DOHH2 (cell line): ENCODE measurements at regions not wholly inside any gene's neighbourhood (a gene's known extent, or its start where the extent isn't known, plus 50 kb on each side); places are given as distances from the start of the nearest gene placed in this dataset.

Experiments
- H3F3A ChIP-seq: fragments of 200-600 bp; sonication (generic), shearing (Covaris generic); 2 replicates; pipeline ENCODE4 v1.6.0; 2016; ENCODE audit warnings: antibody characterized with exemption, mild to moderate bottlenecking; ENCODE audit not compliant: control insufficient read depth, insufficient read depth
- H3K27ac ChIP-seq: fragments of 200-600 bp; sonication (generic); 2 replicates; pipeline ENCODE4 v1.5.1; 2014; ENCODE audit warnings: low read depth, mild to moderate bottlenecking, low read length, moderate library complexity
- H3K27me3 ChIP-seq: fragments of 200-600 bp; sonication (generic); 2 replicates; pipeline ENCODE4 v1.6.1; 2014; ENCODE audit warnings: mild to moderate bottlenecking, low read length, mixed read lengths; ENCODE audit not compliant: control insufficient read depth
- H3K36me3 ChIP-seq: fragments of 200-600 bp; sonication (generic); 2 replicates; pipeline ENCODE4 v1.6.1; 2014; ENCODE audit warnings: mild to moderate bottlenecking, low read length, moderate library complexity, mixed read lengths; ENCODE audit not compliant: control insufficient read depth
- H3K4me1 ChIP-seq: fragments of 200-600 bp; sonication (generic); 2 replicates; pipeline ENCODE4 v1.6.1; 2014; ENCODE audit warnings: mild to moderate bottlenecking, low read length, mixed read lengths; ENCODE audit not compliant: control insufficient read depth
- H3K4me2 ChIP-seq: fragments of 200-600 bp; sonication (generic); 2 replicates; pipeline ENCODE4 v1.6.0; 2014; ENCODE audit warnings: mild to moderate bottlenecking, low read length, moderate library complexity
- H3K4me3 ChIP-seq: fragments of 200-600 bp; sonication (generic); 2 replicates; pipeline ENCODE4 v1.5.1; 2014; ENCODE audit warnings: mild to moderate bottlenecking, low read length, mixed read lengths
- H3K79me2 ChIP-seq: fragments of 200-600 bp; sonication (generic); 2 replicates; pipeline ENCODE4 v1.6.1; 2014; ENCODE audit warnings: mild to moderate bottlenecking, low read length, mixed read lengths; ENCODE audit not compliant: control insufficient read depth
- H3K9me2 ChIP-seq: fragments of 200-600 bp; sonication (generic); replicated peaks from 2 replicates; pipeline ENCODE4 v1.6.1; 2014; ENCODE audit warnings: mild to moderate bottlenecking, low read length, mixed read lengths; ENCODE audit not compliant: control insufficient read depth
- H3K9me3 ChIP-seq: fragments of 200-600 bp; sonication (generic); 2 replicates; pipeline ENCODE4 v1.6.1; 2014; ENCODE audit warnings: antibody characterized with exemption, low read length, mixed read lengths; ENCODE audit not compliant: control insufficient read depth, insufficient read depth
- H4K20me1 ChIP-seq: fragments of 200-600 bp; sonication (generic); 2 replicates; pipeline ENCODE4 v1.6.0; 2014; ENCODE audit warnings: low read depth, mild to moderate bottlenecking, antibody characterized with exemption, low read length, moderate library complexity; ENCODE audit not compliant: control insufficient read depth, insufficient read depth
- EZH2phosphoT487 ChIP-seq: fragments of 200-600 bp; sonication (generic); IDR thresholded peaks from 2 replicates; pipeline ENCODE4 v1.6.1; 2017; ENCODE audit warnings: borderline replicate concordance, mild to moderate bottlenecking, antibody characterized with exemption, low read length, moderate library complexity, mixed read lengths
- TF ChIP-seq, protein P1 (sequence below): fragments of 200-600 bp; sonication (generic); IDR thresholded peaks from one replicate; pipeline ENCODE4 v1.5.1; 2014; ENCODE audit warnings: antibody characterized with exemption, mild to moderate bottlenecking, low read depth, low read length; ENCODE audit not compliant: poor library complexity, severe bottlenecking

DNA sequence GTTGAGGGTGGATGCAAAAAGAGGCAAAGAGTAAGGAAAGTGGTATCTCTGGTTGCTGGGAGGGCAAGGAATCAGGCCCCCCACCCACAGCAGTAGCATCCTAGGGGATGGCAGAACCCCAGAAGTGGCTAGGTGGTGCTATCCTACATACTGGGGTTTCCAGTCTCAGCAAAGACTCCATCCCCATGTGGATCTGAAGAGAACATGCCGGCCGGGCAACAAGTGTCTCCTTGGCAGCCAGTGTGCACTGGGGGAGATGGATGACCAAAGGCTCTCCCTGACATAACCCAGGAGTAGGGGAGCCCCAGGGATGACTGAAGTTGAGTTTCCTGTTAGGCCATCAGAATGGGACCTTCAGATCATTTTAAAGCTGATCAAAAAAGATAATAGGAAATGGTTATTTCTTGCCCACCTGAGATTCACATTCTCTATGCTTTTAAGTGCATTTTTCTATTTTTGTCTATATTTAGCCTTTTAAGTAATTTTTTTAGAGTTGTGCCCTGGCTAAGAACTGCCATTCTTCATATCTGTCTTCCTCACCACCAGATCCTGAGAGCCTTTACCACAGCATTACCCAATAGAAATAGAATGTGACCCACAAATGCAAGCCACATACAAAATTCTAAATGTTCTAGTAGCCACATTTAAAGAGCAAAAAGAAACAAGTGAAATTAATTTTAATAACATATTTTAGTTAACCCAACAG is 78.7 kb upstream of the SMIM23 start:
- Histone ChIP-seq H3K9me2 (no peaks in the 10 kb centered on the region), H3K27me3 (no peaks in the 10 kb centered on the region), H3K4me3 (no peak overlapping the region), H3K36me3 (no peaks in the 10 kb centered on the region), H4K20me1 (no peaks in the 10 kb centered on the region), H3K9me3 (no peaks in the 10 kb centered on the region), H3K79me2 (no peaks in the 10 kb centered on the region), H3K27ac (no peak overlapping the region), H3K4me1 (no peaks in the 10 kb centered on the region), H3K4me2 (no peak overlapping the region), H3F3A (no peaks in the 10 kb centered on the region)
- TF ChIP-seq, protein P1, sequence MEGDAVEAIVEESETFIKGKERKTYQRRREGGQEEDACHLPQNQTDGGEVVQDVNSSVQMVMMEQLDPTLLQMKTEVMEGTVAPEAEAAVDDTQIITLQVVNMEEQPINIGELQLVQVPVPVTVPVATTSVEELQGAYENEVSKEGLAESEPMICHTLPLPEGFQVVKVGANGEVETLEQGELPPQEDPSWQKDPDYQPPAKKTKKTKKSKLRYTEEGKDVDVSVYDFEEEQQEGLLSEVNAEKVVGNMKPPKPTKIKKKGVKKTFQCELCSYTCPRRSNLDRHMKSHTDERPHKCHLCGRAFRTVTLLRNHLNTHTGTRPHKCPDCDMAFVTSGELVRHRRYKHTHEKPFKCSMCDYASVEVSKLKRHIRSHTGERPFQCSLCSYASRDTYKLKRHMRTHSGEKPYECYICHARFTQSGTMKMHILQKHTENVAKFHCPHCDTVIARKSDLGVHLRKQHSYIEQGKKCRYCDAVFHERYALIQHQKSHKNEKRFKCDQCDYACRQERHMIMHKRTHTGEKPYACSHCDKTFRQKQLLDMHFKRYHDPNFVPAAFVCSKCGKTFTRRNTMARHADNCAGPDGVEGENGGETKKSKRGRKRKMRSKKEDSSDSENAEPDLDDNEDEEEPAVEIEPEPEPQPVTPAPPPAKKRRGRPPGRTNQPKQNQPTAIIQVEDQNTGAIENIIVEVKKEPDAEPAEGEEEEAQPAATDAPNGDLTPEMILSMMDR = no peak
- no peak for TF ChIP-seq EZH2phosphoT487

- H3K9me2 ChIP-seq = no peaks in the 10 kb centered on the region
- TF ChIP-seq, protein P1 = no peak
- TF ChIP-seq EZH2phosphoT487 = no peak
- no peaks in the 10 kb centered on the region for H4K20me1 ChIP-seq
- H3K27ac ChIP-seq = no peak overlapping the region
- no peaks in the 10 kb centered on the region for H3K27me3 ChIP-seq
- no peak overlapping the region for H3K4me3 ChIP-seq
- no peaks in the 10 kb centered on the region for H3F3A ChIP-seq
- H3K9me3 ChIP-seq = no peaks in the 10 kb centered on the region
- H3K79me2 ChIP-seq = no peaks in the 10 kb centered on the region
- no peak overlapping the region for H3K4me2 ChIP-seq
- no peaks in the 10 kb centered on the region for H3K36me3 ChIP-seq
- H3K4me1 ChIP-seq = no peaks in the 10 kb centered on the region
Observed at GRCh38 chr5:171707442-171707792, 78.2 kb upstream of the SMIM23 start.

DNA sequence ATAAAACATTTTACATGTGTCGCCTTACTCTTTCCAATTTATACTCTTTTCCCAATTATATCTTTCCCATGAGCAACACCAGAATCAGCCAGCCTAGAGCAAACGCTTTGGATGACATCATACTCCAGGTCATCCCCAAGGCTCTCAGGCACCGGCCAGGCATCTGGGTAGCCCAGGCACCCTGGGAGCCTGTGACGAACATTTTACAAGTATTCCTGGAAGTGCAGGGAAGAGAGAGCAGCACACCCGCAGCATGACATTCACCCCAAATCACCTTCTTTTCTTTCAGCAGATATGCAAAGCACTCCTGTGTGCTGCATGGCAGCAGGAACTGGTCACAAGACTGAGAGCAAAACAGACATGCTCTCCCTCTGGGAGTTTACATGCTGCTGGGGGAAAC is 75.7 kb upstream of the SMIM23 start:
- Histone ChIP-seq H3K4me1 (no peaks in the 10 kb centered on the region), H3F3A (no peaks in the 10 kb centered on the region), H3K36me3 (no peaks in the 10 kb centered on the region), H3K4me2 (no peak overlapping the region), H3K4me3 (no peak overlapping the region), H3K27me3 (no peaks in the 10 kb centered on the region), H3K27ac (no peak overlapping the region), H3K79me2 (no peaks in the 10 kb centered on the region), H4K20me1 (no peaks in the 10 kb centered on the region), H3K9me2 (no peaks in the 10 kb centered on the region), H3K9me3 (peaks cover 6% of the 10 kb centered on the region; the same call in 1 of the 2 replicates)
- TF ChIP-seq, protein P1 = no peak
- no peak for TF ChIP-seq EZH2phosphoT487
